GM23248 (cell line): ENCODE measurements at regions not wholly inside any gene's neighbourhood (a gene's known extent, or its start where the extent isn't known, plus 50 kb on each side); places are given as distances from the start of the nearest gene placed in this dataset.

Experiments used
- DNase-seq: peaks from one replicate; pipeline ENCODE4 v3.0.0-alpha.2; 2015
- H2AFZ ChIP-seq: fragments of 200-600 bp; sonication (generic); 2 replicates; pipeline ENCODE4 v1.6.1; 2016; ENCODE audit warnings: antibody characterized with exemption
- H3F3A ChIP-seq: fragments of 200-600 bp; sonication (generic); 2 replicates; pipeline ENCODE4 v1.6.1; 2016; ENCODE audit warnings: mild to moderate bottlenecking, antibody characterized with exemption, mixed run types; ENCODE audit not compliant: insufficient read depth
- H3K27ac ChIP-seq: fragments of 200-600 bp; sonication (generic); 2 replicates; pipeline ENCODE4 v1.5.1; 2016; ENCODE audit warnings: mild to moderate bottlenecking
- H3K27me3 ChIP-seq: fragments of 200-600 bp; sonication (generic); replicated peaks from 2 replicates; pipeline ENCODE4 v1.6.1; 2016; ENCODE audit warnings: mild to moderate bottlenecking; ENCODE audit not compliant: insufficient read depth
- H3K36me3 ChIP-seq: fragments of 200-600 bp; sonication (generic); 2 replicates; pipeline ENCODE4 v1.6.1; 2016; ENCODE audit warnings: low read depth, mild to moderate bottlenecking
- H3K4me1 ChIP-seq: fragments of 200-600 bp; sonication (generic); 2 replicates; pipeline ENCODE4 v1.6.1; 2016; ENCODE audit warnings: mild to moderate bottlenecking; ENCODE audit not compliant: insufficient read depth
- H3K4me2 ChIP-seq: fragments of 200-600 bp; sonication (generic); one replicate; pipeline ENCODE4 v1.6.1; 2016; ENCODE audit warnings: mild to moderate bottlenecking; ENCODE audit not compliant: unreplicated experiment
- H3K4me3 ChIP-seq: fragments of 200-600 bp; sonication (generic); 2 replicates; pipeline ENCODE4 v1.5.1; 2016; ENCODE audit warnings: mild to moderate bottlenecking
- H3K79me2 ChIP-seq: fragments of 200-600 bp; sonication (generic); 2 replicates; pipeline ENCODE4 v1.6.1; 2016; ENCODE audit warnings: mild to moderate bottlenecking; ENCODE audit not compliant: insufficient read depth
- H3K9ac ChIP-seq: fragments of 200-600 bp; sonication (generic); 2 replicates; pipeline ENCODE4 v1.6.1; 2016; ENCODE audit warnings: mild to moderate bottlenecking
- H3K9me2 ChIP-seq: fragments of 200-600 bp; sonication (generic); 2 replicates; pipeline ENCODE4 v1.6.1; 2016; ENCODE audit warnings: mixed run types, mild to moderate bottlenecking, moderate library complexity; ENCODE audit not compliant: insufficient read depth
- H3K9me3 ChIP-seq: fragments of 200-600 bp; sonication (generic); one replicate; pipeline ENCODE4 v1.6.1; 2017; ENCODE audit warnings: low read depth
- H4K20me1 ChIP-seq: fragments of 200-600 bp; sonication (generic); 2 replicates; pipeline ENCODE4 v1.6.0; 2016; ENCODE audit not compliant: insufficient read depth
- EZH2 ChIP-seq: fragments of 200-600 bp; sonication (generic); IDR thresholded peaks from 2 replicates; pipeline ENCODE4 v1.6.1; 2018; ENCODE audit warnings: antibody characterized with exemption, mild to moderate bottlenecking; ENCODE audit not compliant: insufficient read depth, poor library complexity, severe bottlenecking
- EZH2phosphoT487 ChIP-seq: fragments of 200-600 bp; sonication (generic); IDR thresholded peaks from 2 replicates; pipeline ENCODE4 v1.6.1; 2018; ENCODE audit warnings: antibody characterized with exemption, moderate library complexity, mild to moderate bottlenecking, low read depth; ENCODE audit not compliant: insufficient read depth
- WGBS, 2 experiments: methylation state at CpG; one replicate each; pipeline ENCODE4 v1.1.6; 2015 to 2017; ENCODE audit warnings: low lambda C conversion rate in 2 of 2, low coverage in 1 of 2; ENCODE audit errors: missing lambda C conversion rate in 2 of 2; 5-methylcytosine and 5-hydroxymethylcytosine counted together
- in situ Hi-C: fragments of 300-500 bp; cut with MboI; formaldehyde crosslinking; loops from 2 replicates; pipeline ENCODE4 v1.15.0; 2020

DNA sequence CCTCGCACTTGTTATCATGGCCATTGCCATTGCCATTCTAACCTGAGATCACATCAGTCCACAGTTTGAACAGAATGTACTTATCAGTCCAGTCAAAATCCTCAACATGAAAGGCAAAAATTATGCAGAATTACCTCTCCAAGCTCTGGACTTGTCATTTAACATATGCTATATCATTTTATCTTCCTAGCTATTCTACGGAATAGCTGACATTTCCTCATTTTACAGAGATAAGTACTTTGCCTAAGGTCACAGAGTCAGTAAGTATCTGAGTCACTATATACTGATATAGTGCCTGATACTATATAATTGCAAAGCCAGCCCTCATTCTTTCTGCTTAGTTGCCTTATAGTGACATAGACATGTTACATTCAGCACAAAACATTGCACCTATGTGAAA is 456.9 kb upstream of the GHITM start:
- no peak overlapping the region for H3K4me2 ChIP-seq
- WGBS, 2 experiments: 26 to 48% methylated on average over 2 of the region's 2 CpGs
- H3K27me3 ChIP-seq: no peaks in the 10 kb centered on the region
- H2AFZ ChIP-seq: no peak overlapping the region
- TF ChIP-seq EZH2phosphoT487: no peak
- DNase-seq: no peak
- in situ Hi-C loops: no loop called here
- no peaks in the 10 kb centered on the region for H3K79me2 ChIP-seq
- no peak overlapping the region for H3K9ac ChIP-seq
- no peaks in the 10 kb centered on the region for H4K20me1 ChIP-seq
- no peak overlapping the region for H3K4me3 ChIP-seq
- no peaks in the 10 kb centered on the region for H3K4me1 ChIP-seq
- H3K9me2 ChIP-seq: no peaks in the 10 kb centered on the region
- no peak overlapping the region for H3K27ac ChIP-seq
- H3K9me3 ChIP-seq: no peaks in the 10 kb centered on the region
- no peaks in the 10 kb centered on the region for H3F3A ChIP-seq
- no peaks in the 10 kb centered on the region for H3K36me3 ChIP-seq

DNA sequence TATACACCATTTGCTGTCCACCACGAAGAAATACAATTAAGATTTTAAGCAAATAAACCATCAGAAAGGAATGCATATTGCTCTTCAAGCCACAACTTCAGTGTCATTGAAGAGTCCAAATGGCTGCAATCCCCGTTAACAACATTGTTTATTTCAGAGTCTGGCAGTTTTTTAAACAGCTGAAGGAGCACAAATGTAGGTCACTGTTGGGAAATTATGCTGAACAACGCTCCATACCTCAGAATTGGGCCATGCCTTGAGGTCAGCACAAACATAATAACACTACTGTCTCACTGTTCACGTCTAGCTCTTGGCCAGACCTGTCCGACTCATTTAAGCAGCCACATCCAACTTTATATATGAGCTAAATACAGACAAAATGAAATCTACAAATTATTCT is 453.9 kb upstream of the GHITM start:
- H4K20me1 ChIP-seq: no peaks in the 10 kb centered on the region
- H3K4me1 ChIP-seq: no peaks in the 10 kb centered on the region
- H3K9me2 ChIP-seq: no peaks in the 10 kb centered on the region
- H3K27me3 ChIP-seq: no peaks in the 10 kb centered on the region
- 16 to 18% methylated on average over 5 of the region's 5 CpGs for WGBS, 2 experiments
- TF ChIP-seq EZH2phosphoT487 (no peak), EZH2 (no peak)
- DNase-seq: no peak
- no peak overlapping the region for H3K4me3 ChIP-seq
- H3K4me2 ChIP-seq: no peak overlapping the region
- no peak overlapping the region for H3K9ac ChIP-seq
- no peaks in the 10 kb centered on the region for H3F3A ChIP-seq
- no peaks in the 10 kb centered on the region for H3K36me3 ChIP-seq
- no peak overlapping the region for H2AFZ ChIP-seq
- no peak overlapping the region for H3K27ac ChIP-seq
- H3K79me2 ChIP-seq: no peaks in the 10 kb centered on the region
- no peaks in the 10 kb centered on the region for H3K9me3 ChIP-seq
- in situ Hi-C loops: no loop called here

DNA sequence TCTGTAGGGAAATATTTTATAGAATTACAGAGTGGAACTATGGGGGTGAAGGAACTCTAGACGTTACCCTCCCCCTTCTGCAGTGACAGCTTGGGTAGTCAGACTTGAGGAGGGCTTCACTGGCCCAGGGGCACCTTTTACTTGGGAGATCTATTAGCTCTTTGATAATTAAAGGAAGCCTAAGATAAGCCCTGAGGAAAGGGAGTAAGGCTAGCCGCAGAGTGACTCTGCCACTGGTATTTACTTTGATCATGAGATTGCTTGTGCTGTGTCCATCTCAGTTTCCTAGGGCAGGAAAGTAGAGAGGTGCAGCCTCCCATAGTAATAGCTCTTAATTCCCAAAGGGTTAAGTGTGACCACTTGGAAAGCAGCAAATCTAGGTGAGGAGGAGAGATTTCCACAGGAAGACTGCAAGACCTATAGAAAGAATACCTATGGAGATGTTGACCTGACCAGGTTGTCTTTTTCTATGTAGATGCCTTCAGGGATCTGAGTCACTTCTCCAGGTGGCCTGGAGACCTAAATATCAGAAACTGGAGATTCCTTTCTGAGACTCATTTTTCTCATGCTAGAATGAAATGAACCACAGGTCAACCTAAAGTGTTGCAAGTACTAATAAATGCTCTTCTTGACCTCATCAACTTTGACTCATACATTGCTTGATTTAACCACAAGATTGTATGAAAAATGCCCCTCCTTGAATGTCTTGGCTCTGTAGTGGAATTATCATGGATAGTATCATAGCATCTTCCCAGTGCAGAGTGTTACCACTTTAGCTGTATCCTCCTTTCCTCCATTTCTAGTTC is 447.3 kb upstream of the GHITM start:
- DNase-seq: no peak
- 17 to 27% methylated on average over 2 of the region's 2 CpGs for WGBS, 2 experiments
- TF ChIP-seq EZH2 (no peak), EZH2phosphoT487 (no peak)
- Histone ChIP-seq H2AFZ (no peak overlapping the region), H3K36me3 (no peaks in the 10 kb centered on the region), H3K4me2 (no peak overlapping the region), H3F3A (no peaks in the 10 kb centered on the region), H4K20me1 (no peaks in the 10 kb centered on the region), H3K9ac (no peak overlapping the region), H3K9me3 (no peaks in the 10 kb centered on the region), H3K9me2 (no peaks in the 10 kb centered on the region), H3K4me3 (no peak overlapping the region), H3K4me1 (no peaks in the 10 kb centered on the region), H3K79me2 (no peaks in the 10 kb centered on the region), H3K27ac (no peak overlapping the region), H3K27me3 (no peaks in the 10 kb centered on the region)
- in situ Hi-C loops: no loop called here

DNA sequence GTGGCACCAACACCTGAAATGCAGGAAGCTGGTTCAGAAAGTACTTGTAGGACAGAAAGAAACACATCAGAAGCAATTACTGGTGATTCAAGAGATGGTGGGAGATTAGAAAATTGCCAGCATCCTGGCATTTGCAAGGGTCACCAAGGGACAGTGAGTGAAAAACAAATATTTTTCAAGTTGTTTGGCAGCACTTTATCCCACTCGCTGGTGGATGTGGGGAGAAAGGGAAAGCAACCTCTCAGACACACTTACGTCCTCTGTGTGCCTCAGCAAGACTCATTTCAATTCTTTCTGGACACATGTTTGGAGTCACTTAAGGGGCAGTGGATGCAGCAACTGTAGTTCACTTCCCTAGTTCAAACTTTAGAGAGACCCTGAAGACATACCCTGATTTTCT is 440.4 kb upstream of the GHITM start:
- Histone ChIP-seq H3F3A (no peaks in the 10 kb centered on the region), H3K9ac (no peak overlapping the region), H3K9me3 (no peaks in the 10 kb centered on the region), H3K79me2 (no peaks in the 10 kb centered on the region), H3K36me3 (no peaks in the 10 kb centered on the region), H3K27ac (no peak overlapping the region), H2AFZ (no peak overlapping the region), H3K4me3 (no peak overlapping the region), H3K9me2 (no peaks in the 10 kb centered on the region), H3K27me3 (no peaks in the 10 kb centered on the region), H3K4me2 (no peak overlapping the region), H4K20me1 (no peaks in the 10 kb centered on the region), H3K4me1 (no peaks in the 10 kb centered on the region)
- 11 to 18% methylated on average over 2 of the region's 2 CpGs for WGBS, 2 experiments
- DNase-seq: no peak
- in situ Hi-C loops: no loop called here
- no peak for TF ChIP-seq EZH2phosphoT487
- no peak for TF ChIP-seq EZH2
